Effector memory CD8-positive, alpha-beta T cell (primary cell): ENCODE measurements at regions not wholly inside any gene's neighbourhood (a gene's known extent, or its start where the extent isn't known, plus 50 kb on each side); places are given as distances from the start of the nearest gene placed in this dataset.

Experiments used
- ATAC-seq: fragments of 150-1000 bp; cut with Tn5 transposase; replicated peaks from 2 replicates; pipeline ENCODE4 v1.10.0; 2021; ENCODE audit warnings: mild to moderate bottlenecking, moderate library complexity
- DNase-seq, 3 experiments: peaks; one replicate each; pipeline ENCODE4 v3.0.0; 2021
- H3K27ac Mint-ChIP-seq, 2 donors: one replicate each; pipeline ENCODE4 v1.8.0; 2022; ENCODE audit warnings: mild to moderate bottlenecking in 2 of 2, mixed read lengths in 2 of 2, moderate library complexity in 2 of 2
- H3K27me3 Mint-ChIP-seq, 2 donors: one replicate each; pipeline ENCODE4 v1.8.0; 2022; ENCODE audit warnings: mixed read lengths in 2 of 2
- H3K36me3 Mint-ChIP-seq: one replicate; pipeline ENCODE4 v1.8.0; 2022; ENCODE audit warnings: mild to moderate bottlenecking, moderate library complexity, mixed read lengths; ENCODE audit not compliant: insufficient read depth
- H3K4me1 Mint-ChIP-seq, 2 donors: one replicate each; pipeline ENCODE4 v1.8.0; 2022; ENCODE audit warnings: low read depth in 2 of 2, mixed read lengths in 2 of 2
- H3K4me3 Mint-ChIP-seq, 2 donors: one replicate each; pipeline ENCODE4 v1.8.0; 2022; ENCODE audit warnings: mild to moderate bottlenecking in 2 of 2, mixed read lengths in 2 of 2, moderate library complexity in 2 of 2
- H3K9me3 Mint-ChIP-seq, 2 donors: one replicate each; pipeline ENCODE4 v1.8.0; 2022; ENCODE audit warnings: mixed read lengths in 2 of 2

- no peaks in the 10 kb centered on the region for H3K9me3 Mint-ChIP-seq
- DNase-seq (no peak), ATAC-seq (no peak)
- H3K27ac Mint-ChIP-seq: no peak overlapping the region
- H3K27me3 Mint-ChIP-seq: peaks cover 0 to 6% of the 10 kb centered on the region in 2 donors
- H3K36me3 Mint-ChIP-seq: no peaks in the 10 kb centered on the region
- H3K4me3 Mint-ChIP-seq: no peak overlapping the region
- no peaks in the 10 kb centered on the region for H3K4me1 Mint-ChIP-seq
Observed at GRCh38 chrX:147811803-147812202, 99.9 kb upstream of the FMR1 start.

- peaks cover 0 to 5% of the 10 kb centered on the region in 2 donors for H3K27me3 Mint-ChIP-seq
- no peak for DNase-seq
- no peak for ATAC-seq
- peaks cover 0 to 3% of the 10 kb centered on the region in 2 donors for H3K9me3 Mint-ChIP-seq
- H3K4me1 Mint-ChIP-seq: no peaks in the 10 kb centered on the region
- no peak overlapping the region for H3K4me3 Mint-ChIP-seq
- H3K27ac Mint-ChIP-seq: no peak overlapping the region
- no peaks in the 10 kb centered on the region for H3K36me3 Mint-ChIP-seq
Observed at GRCh38 chrX:147827070-147827469, 84.6 kb upstream of the FMR1 start.

GRCh38 chrX:147828719-147829118, 83.0 kb upstream of the FMR1 start:
- no peaks in the 10 kb centered on the region for H3K27me3 Mint-ChIP-seq
- peaks cover 3% of the 10 kb centered on the region for H3K36me3 Mint-ChIP-seq
- no peak for ATAC-seq

GRCh38 chrX:147832707-147833348, 78.9 kb upstream of the FMR1 start:
- Mint-ChIP-seq H3K27ac (no peak overlapping the region), H3K36me3 (peaks cover 3% of the 10 kb centered on the region), H3K4me1 (no peaks in the 10 kb centered on the region), H3K27me3 (peaks cover 6 to 9% of the 10 kb centered on the region in 2 donors), H3K9me3 (peaks cover 0 to 3% of the 10 kb centered on the region in 2 donors), H3K4me3 (no peak overlapping the region)
- DNase-seq (no peak), ATAC-seq (no peak)

More at GRCh38 chrX:147828719-147829118, 83.0 kb upstream of the FMR1 start:
- DNase-seq: no peak
- Mint-ChIP-seq H3K9me3 (peaks cover 0 to 3% of the 10 kb centered on the region in 2 donors), H3K27ac (no peak overlapping the region), H3K4me3 (no peak overlapping the region), H3K4me1 (no peaks in the 10 kb centered on the region)

- Mint-ChIP-seq H3K27me3 (peaks cover 6 to 9% of the 10 kb centered on the region in 2 donors), H3K9me3 (no peaks in the 10 kb centered on the region), H3K4me1 (no peaks in the 10 kb centered on the region), H3K36me3 (peaks cover under 1% of the 10 kb centered on the region), H3K4me3 (no peak overlapping the region), H3K27ac (no peak overlapping the region)
- ATAC-seq (no peak), DNase-seq (no peak)
Observed at GRCh38 chrX:147838465-147839131, 73.1 kb upstream of the FMR1 start.

- H3K27me3 Mint-ChIP-seq: no peaks in the 10 kb centered on the region
- no peak overlapping the region for H3K4me3 Mint-ChIP-seq
- H3K4me1 Mint-ChIP-seq: no peaks in the 10 kb centered on the region
- ATAC-seq (no peak), DNase-seq (no peak)
- no peaks in the 10 kb centered on the region for H3K9me3 Mint-ChIP-seq
- no peaks in the 10 kb centered on the region for H3K36me3 Mint-ChIP-seq
- H3K27ac Mint-ChIP-seq: no peak overlapping the region
Observed at GRCh38 chrX:147846676-147847075, 65.0 kb upstream of the FMR1 start.

- no peaks in the 10 kb centered on the region for H3K4me1 Mint-ChIP-seq
- H3K27ac Mint-ChIP-seq: no peak overlapping the region
- no peak for ATAC-seq
- no peak overlapping the region for H3K4me3 Mint-ChIP-seq
- no peak for DNase-seq
- no peaks in the 10 kb centered on the region for H3K36me3 Mint-ChIP-seq
- no peaks in the 10 kb centered on the region for H3K9me3 Mint-ChIP-seq
- no peaks in the 10 kb centered on the region for H3K27me3 Mint-ChIP-seq
Observed at GRCh38 chrX:147847999-147848398, 63.7 kb upstream of the FMR1 start.

GRCh38 chrX:147848543-147849443, 62.9 kb upstream of the FMR1 start:
- no peak for DNase-seq
- no peak for ATAC-seq
- Mint-ChIP-seq H3K4me3 (no peak overlapping the region), H3K9me3 (no peaks in the 10 kb centered on the region), H3K36me3 (no peaks in the 10 kb centered on the region), H3K4me1 (no peaks in the 10 kb centered on the region), H3K27ac (no peak overlapping the region), H3K27me3 (no peaks in the 10 kb centered on the region)

GRCh38 chrX:147850875-147851274, 60.8 kb upstream of the FMR1 start:
- H3K4me3 Mint-ChIP-seq: no peak overlapping the region
- H3K9me3 Mint-ChIP-seq: no peaks in the 10 kb centered on the region
- ATAC-seq (no peak), DNase-seq (no peak)
- no peaks in the 10 kb centered on the region for H3K36me3 Mint-ChIP-seq
- no peaks in the 10 kb centered on the region for H3K27me3 Mint-ChIP-seq
- H3K4me1 Mint-ChIP-seq: no peaks in the 10 kb centered on the region
- no peak overlapping the region for H3K27ac Mint-ChIP-seq

GRCh38 chrX:147853701-147854100, 58.0 kb upstream of the FMR1 start:
- Mint-ChIP-seq H3K4me1 (no peaks in the 10 kb centered on the region), H3K9me3 (no peaks in the 10 kb centered on the region)

GRCh38 chrX:147859666-147860065, 52.1 kb upstream of the FMR1 start:
- Mint-ChIP-seq H3K4me3 (no peak overlapping the region), H3K4me1 (no peaks in the 10 kb centered on the region), H3K36me3 (no peaks in the 10 kb centered on the region), H3K9me3 (no peaks in the 10 kb centered on the region), H3K27ac (no peak overlapping the region), H3K27me3 (no peaks in the 10 kb centered on the region)
- DNase-seq: no peak
- ATAC-seq: no peak

More at GRCh38 chrX:147853701-147854100, 58.0 kb upstream of the FMR1 start:
- Mint-ChIP-seq H3K4me3 (no peak overlapping the region), H3K27me3 (no peaks in the 10 kb centered on the region), H3K36me3 (no peaks in the 10 kb centered on the region), H3K27ac (no peak overlapping the region)
- no peak for DNase-seq
- ATAC-seq: no peak
